ENCODE measurements at regions not wholly inside any gene's neighbourhood (a gene's known extent, or its start where the extent isn't known, plus 50 kb on each side); places are given as distances from the start of the nearest gene placed in this dataset.

GRCh38 chr4:19832411-19832810, 419.3 kb upstream of the SLIT2 start:
- H3K36me3 ChIP-seq = no peaks in the 10 kb centered on the region

GRCh38 chr4:19831644-19832285, 419.9 kb upstream of the SLIT2 start:
- 89 to 91% methylated on average over 4 of the region's 4 CpGs for WGBS, 2 donors
- H3K27ac ChIP-seq = no peak overlapping the region

More at GRCh38 chr4:19832411-19832810, 419.3 kb upstream of the SLIT2 start:
- Histone ChIP-seq H3K27me3 (no peaks in the 10 kb centered on the region), H3K4me3 (no peak overlapping the region), H3K27ac (no peak overlapping the region), H3K9me3 (no peaks in the 10 kb centered on the region), H3K4me1 (no peaks in the 10 kb centered on the region)
- TF ChIP-seq CTCF (IDR thresholded peaks at IDR 0.05) (no peak), POLR2A (IDR thresholded peaks at IDR 0.05) (no peak), POLR2AphosphoS5 (IDR thresholded peaks at IDR 0.05) (no peak), EP300 (IDR thresholded peaks at IDR 0.05) (no peak)
- 82 to 83% methylated on average over 3 of the region's 3 CpGs for WGBS, 2 donors
- no peak for DNase-seq
- ATAC-seq (ENCODE audit: low FRiP score in 2 of 2) = no peak

GRCh38 chr4:19829101-19829500, 422.6 kb upstream of the SLIT2 start:
- H3K27ac ChIP-seq = no peak overlapping the region

More at GRCh38 chr4:19831644-19832285, 419.9 kb upstream of the SLIT2 start:
- H3K36me3 ChIP-seq = no peaks in the 10 kb centered on the region
- TF ChIP-seq POLR2A (IDR thresholded peaks at IDR 0.05) = no peak
- TF ChIP-seq POLR2AphosphoS5 (IDR thresholded peaks at IDR 0.05) = no peak
- no peak for TF ChIP-seq EP300 (IDR thresholded peaks at IDR 0.05)
- no peak for TF ChIP-seq CTCF (IDR thresholded peaks at IDR 0.05)
- no peak overlapping the region for H3K4me3 ChIP-seq
- H3K4me1 ChIP-seq = no peaks in the 10 kb centered on the region
- ATAC-seq (ENCODE audit: low FRiP score in 2 of 2) (no peak), DNase-seq (no peak)
- H3K9me3 ChIP-seq = no peaks in the 10 kb centered on the region
- no peaks in the 10 kb centered on the region for H3K27me3 ChIP-seq

GRCh38 chr4:19823781-19824180, 427.9 kb upstream of the SLIT2 start:
- 46 to 49% methylated on average over 3 of the region's 3 CpGs for WGBS, 2 donors
- DNase-seq = no peak

More at GRCh38 chr4:19829101-19829500, 422.6 kb upstream of the SLIT2 start:
- Histone ChIP-seq H3K27me3 (no peaks in the 10 kb centered on the region), H3K9me3 (no peaks in the 10 kb centered on the region), H3K36me3 (no peaks in the 10 kb centered on the region), H3K4me1 (no peaks in the 10 kb centered on the region), H3K4me3 (no peak overlapping the region)
- TF ChIP-seq POLR2A (IDR thresholded peaks at IDR 0.05) (no peak), EP300 (IDR thresholded peaks at IDR 0.05) (no peak), POLR2AphosphoS5 (IDR thresholded peaks at IDR 0.05) (no peak), CTCF (IDR thresholded peaks at IDR 0.05) (no peak)
- DNase-seq (no peak), ATAC-seq (ENCODE audit: low FRiP score in 2 of 2) (no peak)
- whole genome bisulfite sequencing, 2 donors = 93 to 94% methylated on average over 4 of the region's 4 CpGs

More at GRCh38 chr4:19823781-19824180, 427.9 kb upstream of the SLIT2 start:
- H3K9me3 ChIP-seq = no peaks in the 10 kb centered on the region
- H3K27me3 ChIP-seq = no peaks in the 10 kb centered on the region
- TF ChIP-seq EP300 (IDR thresholded peaks at IDR 0.05) (no peak), POLR2A (IDR thresholded peaks at IDR 0.05) (no peak), CTCF (IDR thresholded peaks at IDR 0.05) (no peak), POLR2AphosphoS5 (IDR thresholded peaks at IDR 0.05) (no peak)
- no peaks in the 10 kb centered on the region for H3K36me3 ChIP-seq
- no peak overlapping the region for H3K27ac ChIP-seq
- no peak overlapping the region for H3K4me3 ChIP-seq
- ATAC-seq (ENCODE audit: low FRiP score in 2 of 2) = no peak
- no peaks in the 10 kb centered on the region for H3K4me1 ChIP-seq
